OCI-LY1 (cell line): ENCODE measurements at regions not wholly inside any gene's neighbourhood (a gene's known extent, or its start where the extent isn't known, plus 50 kb on each side); places are given as distances from the start of the nearest gene placed in this dataset.

Experiments used
- H2AFZ ChIP-seq: fragments of 200-600 bp; sonication (generic), shearing (Covaris generic); 2 replicates; pipeline ENCODE4 v1.6.0; 2014; ENCODE audit warnings: antibody characterized with exemption, mild to moderate bottlenecking, low read length
- H3F3A ChIP-seq: fragments of 200-600 bp; sonication (generic), shearing (Covaris generic); 2 replicates; pipeline ENCODE4 v1.6.0; 2014; ENCODE audit warnings: mild to moderate bottlenecking, antibody characterized with exemption, low read length, moderate library complexity; ENCODE audit not compliant: insufficient read depth
- H3K27ac ChIP-seq: fragments of 200-600 bp; sonication (generic); 2 replicates; pipeline ENCODE4 v1.5.1; 2014; ENCODE audit warnings: low read length, mixed run types, mild to moderate bottlenecking, low read depth; ENCODE audit not compliant: poor library complexity, severe bottlenecking
- H3K27me3 ChIP-seq: fragments of 200-600 bp; sonication (generic); 2 replicates; pipeline ENCODE4 v1.6.0; 2014; ENCODE audit warnings: antibody characterized with exemption, mild to moderate bottlenecking, low read length, moderate library complexity; ENCODE audit not compliant: insufficient read depth
- H3K36me3 ChIP-seq: fragments of 200-600 bp; sonication (generic); 2 replicates; pipeline ENCODE4 v1.6.1; 2014; ENCODE audit warnings: mild to moderate bottlenecking, antibody characterized with exemption, low read length, moderate library complexity, mixed read lengths; ENCODE audit not compliant: insufficient read depth
- H3K4me1 ChIP-seq: fragments of 200-600 bp; sonication (generic); 2 replicates; pipeline ENCODE4 v1.5.1; 2014; ENCODE audit warnings: mild to moderate bottlenecking, low read length, moderate library complexity; ENCODE audit not compliant: insufficient read depth, severe bottlenecking
- H3K4me2 ChIP-seq: fragments of 200-600 bp; sonication (generic), shearing (Covaris generic); 2 replicates; pipeline ENCODE4 v1.6.1; 2014; ENCODE audit warnings: low read length
- H3K4me3 ChIP-seq: fragments of 200-600 bp; sonication (generic); 2 replicates; pipeline ENCODE4 v1.5.1; 2014; ENCODE audit warnings: low read length, low read depth, mild to moderate bottlenecking, mixed read lengths; ENCODE audit not compliant: poor library complexity, severe bottlenecking
- H3K79me2 ChIP-seq: fragments of 200-600 bp; shearing (Covaris generic); 2 replicates; pipeline ENCODE4 v1.6.1; 2016; ENCODE audit warnings: mixed run types, low read length, mixed read lengths; ENCODE audit not compliant: insufficient read depth
- H3K9ac ChIP-seq: fragments of 200-600 bp; sonication (generic), shearing (Covaris generic); 2 replicates; pipeline ENCODE4 v1.6.1; 2014; ENCODE audit warnings: mild to moderate bottlenecking, low read length, mixed read lengths
- H3K9me2 ChIP-seq: fragments of 200-600 bp; sonication (generic), shearing (Covaris generic); 2 replicates; pipeline ENCODE4 v1.6.1; 2014; ENCODE audit warnings: low read depth, mild to moderate bottlenecking, low read length, mixed read lengths
- H3K9me3 ChIP-seq: fragments of 200-600 bp; shearing (Covaris generic); 2 replicates; pipeline ENCODE4 v1.6.1; 2014; ENCODE audit warnings: low read length, mixed read lengths
- H4K20me1 ChIP-seq: fragments of 200-600 bp; sonication (generic), shearing (Covaris generic); 2 replicates; pipeline ENCODE4 v1.6.0; 2016; ENCODE audit warnings: mild to moderate bottlenecking, low read length; ENCODE audit not compliant: insufficient read depth
- CTCF ChIP-seq: fragments of 200-600 bp; sonication (generic), shearing (Covaris generic); IDR thresholded peaks from 2 replicates; pipeline ENCODE4 v1.5.1; 2017; ENCODE audit warnings: mild to moderate bottlenecking, antibody characterized with exemption, low read length, moderate library complexity, mixed read lengths
- EZH2 ChIP-seq: fragments of 200-600 bp; sonication (generic), shearing (Covaris generic); IDR thresholded peaks from 2 replicates; pipeline ENCODE4 v1.8.0; 2017; ENCODE audit warnings: borderline replicate concordance, mixed run types, mild to moderate bottlenecking, antibody characterized with exemption, low read length, moderate library complexity, mixed read lengths

DNA sequence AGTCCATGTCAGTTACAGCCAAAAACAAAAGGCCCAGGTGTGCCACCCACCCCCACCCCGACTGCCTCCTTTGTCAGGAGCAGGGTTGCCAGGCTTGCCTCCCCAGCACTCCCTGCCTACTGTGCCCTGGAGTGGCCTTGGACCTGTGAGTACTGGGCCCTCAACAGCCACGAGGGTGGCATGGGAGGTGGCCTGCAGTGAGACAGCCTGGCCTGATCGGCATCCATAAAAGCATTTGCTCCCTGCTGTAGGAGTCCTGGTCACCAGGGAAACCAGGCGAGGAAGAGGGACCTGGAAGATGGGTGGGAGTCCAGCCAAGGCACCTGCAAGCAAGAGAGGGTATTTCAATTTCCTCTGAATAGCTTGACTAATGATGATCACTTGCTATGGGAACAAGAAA lies 56.4 kb upstream of the KCNMB2 start:
- Histone ChIP-seq H2AFZ (no peak overlapping the region), H3K9me3 (no peaks in the 10 kb centered on the region), H3K79me2 (no peaks in the 10 kb centered on the region), H3K4me3 (no peak overlapping the region), H3K4me1 (no peaks in the 10 kb centered on the region), H3K9me2 (no peaks in the 10 kb centered on the region), H4K20me1 (no peaks in the 10 kb centered on the region), H3K27me3 (no peaks in the 10 kb centered on the region), H3K9ac (no peak overlapping the region), H3K27ac (no peak overlapping the region), H3K36me3 (no peaks in the 10 kb centered on the region), H3K4me2 (no peak overlapping the region), H3F3A (no peaks in the 10 kb centered on the region)
- TF ChIP-seq EZH2 (no peak), CTCF (no peak)

DNA sequence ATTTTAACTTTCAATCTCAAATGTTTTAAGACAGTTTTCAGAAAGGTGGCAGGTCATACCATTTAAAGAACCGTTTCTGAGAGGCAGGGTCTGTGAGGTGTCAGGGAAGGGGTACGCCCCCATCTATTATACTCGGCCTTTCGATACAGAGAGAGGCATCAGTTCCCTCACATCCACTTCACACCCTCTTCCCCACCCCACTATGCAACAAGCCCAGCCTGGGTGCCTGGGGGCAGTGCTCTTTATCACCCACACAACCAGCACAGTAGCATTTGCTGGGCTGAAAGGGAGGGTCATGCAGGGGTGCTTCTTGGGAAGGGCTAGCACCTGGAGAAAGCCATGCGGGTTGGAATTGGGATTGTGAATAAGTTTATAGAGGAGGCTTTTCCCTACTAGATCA lies 56.0 kb upstream of the KCNMB2 start:
- Histone ChIP-seq H3K79me2 (no peaks in the 10 kb centered on the region), H3K36me3 (no peaks in the 10 kb centered on the region), H3K4me2 (no peak overlapping the region), H3K9me2 (no peaks in the 10 kb centered on the region), H3K9me3 (no peaks in the 10 kb centered on the region), H3K27ac (no peak overlapping the region), H3K4me1 (no peaks in the 10 kb centered on the region), H3K27me3 (no peaks in the 10 kb centered on the region), H2AFZ (no peak overlapping the region), H3K9ac (no peak overlapping the region), H3K4me3 (no peak overlapping the region), H4K20me1 (no peaks in the 10 kb centered on the region), H3F3A (no peaks in the 10 kb centered on the region)
- TF ChIP-seq EZH2 (no peak), CTCF (no peak)

GRCh38 chr3:178480795-178481194 lies 55.4 kb upstream of the KCNMB2 start:
- TF ChIP-seq CTCF (no peak), EZH2 (no peak)
- Histone ChIP-seq H3K9ac (no peak overlapping the region), H3K27ac (no peak overlapping the region), H3K27me3 (no peaks in the 10 kb centered on the region), H3K9me2 (no peaks in the 10 kb centered on the region), H3K4me3 (no peak overlapping the region), H4K20me1 (no peaks in the 10 kb centered on the region), H3F3A (no peaks in the 10 kb centered on the region), H3K9me3 (no peaks in the 10 kb centered on the region), H3K4me2 (no peak overlapping the region), H3K79me2 (no peaks in the 10 kb centered on the region), H3K4me1 (no peaks in the 10 kb centered on the region), H2AFZ (no peak overlapping the region), H3K36me3 (no peaks in the 10 kb centered on the region)
